ENCODE measurements at regions not wholly inside any gene's neighbourhood (a gene's known extent, or its start where the extent isn't known, plus 50 kb on each side); places are given as distances from the start of the nearest gene placed in this dataset.

- TF ChIP-seq GATA2 (IDR thresholded peaks at IDR 0.05; ENCODE audit: low read depth, low read length) (no peak), GATA3 (IDR thresholded peaks at IDR 0.05; ENCODE audit: low read depth, low read length) (no peak)
Observed at GRCh38 chr1:68375919-68376318, 73.8 kb downstream of the RPE65 start.
